22Rv1 (cell line): ENCODE measurements at regions not wholly inside any gene's neighbourhood (a gene's known extent, or its start where the extent isn't known, plus 50 kb on each side); places are given as distances from the start of the nearest gene placed in this dataset.

Source experiments
- H3K27ac ChIP-seq: fragments of 450-650 bp; 2 replicates; pipeline ENCODE4 v1.5.1; 2017
- ZFX ChIP-seq: fragments of 450-650 bp; IDR thresholded peaks from 2 replicates; pipeline ENCODE4 v1.6.1; 2017; ENCODE audit warnings: antibody characterized with exemption, borderline replicate concordance
- TF ChIP-seq, protein P1 (sequence below): fragments of 450-650 bp; IDR thresholded peaks from 2 replicates; pipeline ENCODE4 v1.5.1; 2017; ENCODE audit warnings: mild to moderate bottlenecking

DNA sequence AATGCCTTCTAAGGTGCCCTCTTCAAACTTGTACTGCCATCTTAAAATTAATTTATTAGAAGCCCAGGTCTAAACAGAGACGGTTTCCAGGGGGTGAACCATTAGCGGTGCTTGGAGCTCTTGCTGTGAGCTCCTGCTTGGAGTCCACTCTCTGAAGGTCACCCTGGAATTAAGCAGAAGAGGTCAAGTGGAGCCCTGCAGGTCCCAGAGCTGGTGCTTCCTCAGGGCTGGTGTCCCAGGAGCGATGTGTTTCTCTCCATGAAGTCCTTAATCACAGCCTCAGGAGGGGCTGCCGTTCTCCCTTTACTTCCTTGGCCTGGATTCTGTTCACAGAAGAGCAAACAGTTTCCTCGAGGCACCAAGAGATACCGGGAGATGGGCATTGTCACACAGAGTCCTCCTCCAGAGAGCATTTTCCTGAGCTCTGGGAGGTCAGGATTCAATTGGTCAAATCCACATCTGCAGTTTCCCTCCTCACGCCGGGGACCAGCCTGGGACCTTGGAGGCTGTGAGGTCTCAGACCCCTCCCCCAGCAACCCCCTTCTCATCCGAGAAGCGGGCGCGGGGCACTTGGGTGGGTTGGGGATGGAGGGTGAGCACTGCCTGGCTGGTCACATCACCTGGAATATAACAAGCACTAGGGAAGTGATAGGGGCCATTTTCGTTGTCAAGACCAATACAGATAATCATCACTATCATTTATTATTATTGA lies 310.4 kb downstream of the AJAP1 start:
- TF ChIP-seq, protein P1, sequence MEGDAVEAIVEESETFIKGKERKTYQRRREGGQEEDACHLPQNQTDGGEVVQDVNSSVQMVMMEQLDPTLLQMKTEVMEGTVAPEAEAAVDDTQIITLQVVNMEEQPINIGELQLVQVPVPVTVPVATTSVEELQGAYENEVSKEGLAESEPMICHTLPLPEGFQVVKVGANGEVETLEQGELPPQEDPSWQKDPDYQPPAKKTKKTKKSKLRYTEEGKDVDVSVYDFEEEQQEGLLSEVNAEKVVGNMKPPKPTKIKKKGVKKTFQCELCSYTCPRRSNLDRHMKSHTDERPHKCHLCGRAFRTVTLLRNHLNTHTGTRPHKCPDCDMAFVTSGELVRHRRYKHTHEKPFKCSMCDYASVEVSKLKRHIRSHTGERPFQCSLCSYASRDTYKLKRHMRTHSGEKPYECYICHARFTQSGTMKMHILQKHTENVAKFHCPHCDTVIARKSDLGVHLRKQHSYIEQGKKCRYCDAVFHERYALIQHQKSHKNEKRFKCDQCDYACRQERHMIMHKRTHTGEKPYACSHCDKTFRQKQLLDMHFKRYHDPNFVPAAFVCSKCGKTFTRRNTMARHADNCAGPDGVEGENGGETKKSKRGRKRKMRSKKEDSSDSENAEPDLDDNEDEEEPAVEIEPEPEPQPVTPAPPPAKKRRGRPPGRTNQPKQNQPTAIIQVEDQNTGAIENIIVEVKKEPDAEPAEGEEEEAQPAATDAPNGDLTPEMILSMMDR = no peak
- no peak overlapping the region for H3K27ac ChIP-seq

DNA sequence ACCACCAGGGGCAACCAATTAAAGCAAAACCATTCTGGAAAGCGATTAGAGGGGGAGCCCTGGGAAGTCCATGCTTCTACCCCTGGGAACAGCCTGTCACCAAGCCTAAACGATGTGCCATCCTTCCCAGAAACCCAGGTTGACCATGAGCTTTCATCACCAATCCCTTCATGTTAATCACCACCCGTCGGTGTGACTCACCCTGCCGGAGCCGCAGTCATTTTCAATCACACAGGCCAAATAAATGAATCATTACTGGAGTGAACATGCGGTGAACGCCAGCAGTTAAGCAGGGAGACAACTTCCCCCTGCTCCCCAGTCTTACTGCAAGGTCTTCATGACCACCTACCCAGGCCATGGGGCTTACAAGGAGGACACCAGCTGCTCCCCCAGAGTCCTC lies 308.8 kb downstream of the AJAP1 start:
- TF ChIP-seq ZFX = no peak
- TF ChIP-seq, protein P1 = no peak
- no peak overlapping the region for H3K27ac ChIP-seq

DNA sequence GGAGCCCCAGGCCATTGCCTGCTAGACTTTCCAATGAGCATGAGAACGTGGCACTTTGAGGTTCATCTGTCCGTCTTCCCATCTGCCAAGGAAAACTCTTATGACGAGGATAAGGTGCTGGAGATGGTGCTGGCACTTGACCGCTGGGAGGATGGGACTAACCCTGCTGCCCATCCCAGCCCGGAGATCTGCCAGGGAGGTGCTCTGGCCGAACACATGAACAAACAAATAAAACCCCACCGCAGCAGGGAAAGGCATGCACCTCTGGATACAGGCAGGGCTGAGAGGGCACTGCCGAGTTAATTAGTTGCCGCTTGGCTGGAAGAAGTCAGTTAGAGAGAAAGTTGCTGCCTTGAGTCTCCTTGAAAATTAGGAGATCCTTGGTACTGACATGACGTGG lies 308.4 kb downstream of the AJAP1 start:
- H3K27ac ChIP-seq = no peak overlapping the region
- TF ChIP-seq, protein P1 = no peak
- no peak for TF ChIP-seq ZFX

DNA sequence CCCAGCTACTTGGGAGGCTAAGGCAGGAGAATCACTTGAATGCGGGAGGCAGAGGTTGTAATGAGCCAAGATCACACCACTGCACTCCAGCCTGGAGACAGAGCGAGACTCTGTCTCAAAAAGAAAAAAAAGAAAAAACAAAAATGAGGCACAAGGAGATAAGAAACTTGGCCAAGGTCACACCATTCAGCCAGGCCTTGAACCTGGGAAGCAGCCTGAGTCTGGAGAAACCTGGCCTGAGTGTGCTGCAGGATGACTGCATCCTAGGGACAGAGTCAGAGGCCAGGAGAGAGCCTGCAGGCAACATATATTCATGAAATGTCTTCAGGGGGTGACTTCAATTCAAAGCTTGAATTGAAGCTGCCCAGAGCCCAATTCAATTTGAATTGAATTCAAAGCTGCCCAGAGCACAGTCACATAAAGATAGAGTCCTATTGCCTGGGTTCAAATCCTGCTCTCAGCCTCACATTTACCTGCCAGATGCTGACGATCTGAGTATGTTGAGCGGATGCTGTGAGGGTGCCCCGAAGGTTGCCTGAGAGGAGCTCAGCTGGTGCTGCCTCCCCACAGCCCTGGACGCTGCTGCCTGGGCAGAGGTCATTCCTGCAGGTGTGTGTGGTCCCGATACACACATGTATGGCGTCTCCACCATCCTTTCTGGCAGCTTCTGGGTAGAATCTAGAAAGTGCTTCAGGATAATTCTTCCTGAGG lies 307.7 kb downstream of the AJAP1 start:
- no peak overlapping the region for H3K27ac ChIP-seq
- TF ChIP-seq, protein P1 = no peak
- TF ChIP-seq ZFX = no peak

DNA sequence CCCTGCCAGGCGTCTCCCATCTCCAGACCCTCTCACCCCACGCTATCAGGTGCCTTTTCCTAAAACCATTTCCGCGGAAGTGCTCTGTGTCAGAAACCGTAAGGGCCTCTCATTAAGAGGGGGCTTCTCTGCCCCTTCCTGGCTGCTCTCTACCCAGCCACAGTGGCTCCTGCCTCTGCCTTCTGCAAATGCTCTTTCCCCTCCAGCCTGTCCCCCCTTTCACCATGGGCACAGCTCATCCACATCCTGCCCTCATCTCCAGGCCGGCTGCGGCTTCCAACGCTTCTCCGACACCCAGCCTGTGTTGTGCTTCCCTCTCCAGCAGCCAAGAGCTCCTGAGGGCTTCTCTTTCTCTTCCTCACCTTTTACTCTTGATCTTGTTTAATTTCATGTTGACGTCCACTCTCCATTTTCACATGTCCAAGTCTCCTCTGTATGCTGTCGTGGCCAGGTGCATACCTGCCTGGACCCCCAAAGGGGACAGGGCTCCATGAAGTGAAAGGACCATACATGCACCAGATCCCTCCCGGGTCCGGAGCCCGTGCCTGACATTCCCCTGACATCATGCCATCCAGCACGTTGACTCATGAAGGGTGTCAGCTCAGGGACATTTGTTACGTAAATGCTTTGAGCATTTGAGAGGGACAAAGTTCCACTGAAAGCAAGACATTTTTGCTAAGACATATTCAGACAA lies 306.5 kb downstream of the AJAP1 start:
- TF ChIP-seq, protein P1 = no peak
- no peak for TF ChIP-seq ZFX

DNA sequence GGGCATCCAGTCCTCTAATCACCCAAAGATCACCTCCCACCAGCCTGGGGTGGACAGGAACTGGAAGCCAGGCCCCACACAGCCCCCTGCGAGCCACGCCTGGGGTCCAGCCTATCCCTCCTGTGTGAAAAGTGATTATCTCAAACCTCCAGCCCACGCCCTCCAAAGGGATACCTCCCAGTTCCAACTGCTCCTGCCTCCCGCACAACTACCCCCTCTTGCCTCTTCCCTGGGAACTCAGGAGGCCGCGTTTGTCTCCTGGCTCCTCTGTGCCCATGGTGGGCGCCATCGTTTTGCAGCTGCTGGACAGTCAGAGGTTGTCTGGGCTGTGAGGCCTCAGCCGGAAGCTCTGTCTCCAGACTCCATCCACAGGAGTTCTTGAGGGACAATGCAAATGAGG lies 305.9 kb downstream of the AJAP1 start:
- H3K27ac ChIP-seq = no peak overlapping the region
- TF ChIP-seq ZFX = no peak
- TF ChIP-seq, protein P1 = no peak

More for the DNA sequence above, 306.5 kb downstream of the AJAP1 start:
- H3K27ac ChIP-seq = no peak overlapping the region

DNA sequence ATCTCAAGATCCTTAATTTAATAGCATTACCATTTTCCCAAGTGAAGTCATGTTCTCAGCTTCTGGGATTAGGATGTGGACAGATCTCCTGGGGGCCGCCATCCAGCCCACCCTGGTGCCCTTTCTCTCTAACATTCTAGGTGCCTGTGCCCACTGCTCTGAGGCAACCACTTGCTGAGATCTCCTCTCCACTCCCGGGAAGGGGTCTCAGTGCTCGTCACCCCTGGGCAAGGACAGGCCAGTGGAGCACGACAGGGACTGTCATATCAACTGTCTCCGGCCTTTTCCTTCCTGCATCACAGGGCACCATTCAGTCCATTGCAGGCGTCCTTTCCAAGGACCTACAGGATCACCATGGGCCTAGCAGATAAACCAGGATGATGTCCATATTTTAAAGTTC lies 304.8 kb downstream of the AJAP1 start:
- no peak for TF ChIP-seq ZFX
- TF ChIP-seq, protein P1 = no peak
- no peak overlapping the region for H3K27ac ChIP-seq
